ENCODE measurements at regions not wholly inside any gene's neighbourhood (a gene's known extent, or its start where the extent isn't known, plus 50 kb on each side); places are given as distances from the start of the nearest gene placed in this dataset.

GRCh38 chr2:126793885-126794613 is 104.6 kb upstream of the TEX51 start:
- DNase-seq (ENCODE audit: low read depth in 2 of 2): no peak

GRCh38 chr2:126795656-126796055 is 103.0 kb upstream of the TEX51 start:
- no peak for DNase-seq (ENCODE audit: low read depth in 2 of 2)

GRCh38 chr2:126796931-126797621 is 101.6 kb upstream of the TEX51 start:
- no peak for DNase-seq (ENCODE audit: low read depth in 2 of 2)

- DNase-seq (ENCODE audit: low read depth in 2 of 2): no peak
These were observed 100.9 kb upstream of the TEX51 start for GRCh38 chr2:126797622-126798275.

GRCh38 chr2:126798276-126799140 is 100.2 kb upstream of the TEX51 start:
- DNase-seq (ENCODE audit: low read depth in 2 of 2): no peak

GRCh38 chr2:126799301-126799700 is 99.4 kb upstream of the TEX51 start:
- DNase-seq (ENCODE audit: low read depth in 2 of 2): no peak

- no peak for DNase-seq (ENCODE audit: low read depth in 2 of 2)
These were observed 97.2 kb upstream of the TEX51 start for GRCh38 chr2:126801473-126801872.

- DNase-seq (ENCODE audit: low read depth in 2 of 2): no peak
These were observed 96.4 kb upstream of the TEX51 start for GRCh38 chr2:126802316-126802715.

- no peak for DNase-seq (ENCODE audit: low read depth in 2 of 2)
These were observed 95.8 kb upstream of the TEX51 start for GRCh38 chr2:126802774-126803433.

GRCh38 chr2:126803434-126803775 is 95.3 kb upstream of the TEX51 start:
- no peak for DNase-seq (ENCODE audit: low read depth in 2 of 2)

- DNase-seq (ENCODE audit: low read depth in 2 of 2): no peak
These were observed 94.3 kb upstream of the TEX51 start for GRCh38 chr2:126804347-126804746.

GRCh38 chr2:126808929-126809328 is 89.8 kb upstream of the TEX51 start:
- DNase-seq (ENCODE audit: low read depth in 2 of 2): no peak

- DNase-seq (ENCODE audit: low read depth in 2 of 2): no peak
These were observed 89.3 kb upstream of the TEX51 start for GRCh38 chr2:126809340-126809739.

GRCh38 chr2:126810001-126810400 is 88.7 kb upstream of the TEX51 start:
- DNase-seq (ENCODE audit: low read depth in 2 of 2): no peak

GRCh38 chr2:126811101-126811500 is 87.6 kb upstream of the TEX51 start:
- DNase-seq (ENCODE audit: low read depth in 2 of 2): no peak

- no peak for DNase-seq (ENCODE audit: low read depth in 2 of 2)
These were observed 81.5 kb upstream of the TEX51 start for GRCh38 chr2:126817172-126817571.

GRCh38 chr2:126822115-126822514 is 76.6 kb upstream of the TEX51 start:
- no peak for DNase-seq (ENCODE audit: low read depth in 2 of 2)

- DNase-seq (ENCODE audit: low read depth in 2 of 2): no peak
These were observed 75.8 kb upstream of the TEX51 start for GRCh38 chr2:126822921-126823320.

- no peak for DNase-seq (ENCODE audit: low read depth in 2 of 2)
These were observed 74.7 kb upstream of the TEX51 start for GRCh38 chr2:126823951-126824350.

- no peak for DNase-seq (ENCODE audit: low read depth in 2 of 2)
These were observed 74.0 kb upstream of the TEX51 start for GRCh38 chr2:126824663-126825062.

GRCh38 chr2:126825316-126825715 is 73.4 kb upstream of the TEX51 start:
- no peak for DNase-seq (ENCODE audit: low read depth in 2 of 2)

GRCh38 chr2:126826491-126826890 is 72.2 kb upstream of the TEX51 start:
- no peak for DNase-seq (ENCODE audit: low read depth in 2 of 2)
